ENCODE measurements at regions not wholly inside any gene's neighbourhood (a gene's known extent, or its start where the extent isn't known, plus 50 kb on each side); places are given as distances from the start of the nearest gene placed in this dataset.

DNA sequence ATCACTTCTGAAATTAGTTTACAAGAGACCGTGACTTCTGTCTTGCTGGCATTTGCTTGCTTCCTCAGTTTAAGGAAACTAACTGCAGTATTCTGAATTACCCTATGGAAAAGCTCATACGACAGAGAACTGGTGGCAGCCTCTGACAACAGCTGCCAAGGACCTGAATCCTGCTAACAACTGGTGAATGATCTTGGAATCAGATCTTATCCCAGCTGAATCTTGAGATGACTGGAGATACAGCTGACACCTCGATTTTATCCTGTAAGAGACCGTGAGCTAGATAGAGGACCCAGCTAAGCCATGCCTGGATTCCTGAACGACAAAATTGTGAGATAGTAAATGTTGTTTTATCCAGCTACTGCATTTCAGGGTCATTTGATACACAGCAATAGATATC lies 202.3 kb downstream of the OGFRL1 start:
- TF ChIP-seq, protein P1, sequence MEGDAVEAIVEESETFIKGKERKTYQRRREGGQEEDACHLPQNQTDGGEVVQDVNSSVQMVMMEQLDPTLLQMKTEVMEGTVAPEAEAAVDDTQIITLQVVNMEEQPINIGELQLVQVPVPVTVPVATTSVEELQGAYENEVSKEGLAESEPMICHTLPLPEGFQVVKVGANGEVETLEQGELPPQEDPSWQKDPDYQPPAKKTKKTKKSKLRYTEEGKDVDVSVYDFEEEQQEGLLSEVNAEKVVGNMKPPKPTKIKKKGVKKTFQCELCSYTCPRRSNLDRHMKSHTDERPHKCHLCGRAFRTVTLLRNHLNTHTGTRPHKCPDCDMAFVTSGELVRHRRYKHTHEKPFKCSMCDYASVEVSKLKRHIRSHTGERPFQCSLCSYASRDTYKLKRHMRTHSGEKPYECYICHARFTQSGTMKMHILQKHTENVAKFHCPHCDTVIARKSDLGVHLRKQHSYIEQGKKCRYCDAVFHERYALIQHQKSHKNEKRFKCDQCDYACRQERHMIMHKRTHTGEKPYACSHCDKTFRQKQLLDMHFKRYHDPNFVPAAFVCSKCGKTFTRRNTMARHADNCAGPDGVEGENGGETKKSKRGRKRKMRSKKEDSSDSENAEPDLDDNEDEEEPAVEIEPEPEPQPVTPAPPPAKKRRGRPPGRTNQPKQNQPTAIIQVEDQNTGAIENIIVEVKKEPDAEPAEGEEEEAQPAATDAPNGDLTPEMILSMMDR (conservative IDR thresholded peaks at IDR 0.05; ENCODE audit: low read length) = no peak
- no peak for TF ChIP-seq EZH2phosphoT487 (IDR thresholded peaks at IDR 0.05; ENCODE audit: borderline replicate concordance)

Measured in Loucy (cell line).